ENCODE measurements at regions not wholly inside any gene's neighbourhood (a gene's known extent, or its start where the extent isn't known, plus 50 kb on each side); places are given as distances from the start of the nearest gene placed in this dataset.

DNA sequence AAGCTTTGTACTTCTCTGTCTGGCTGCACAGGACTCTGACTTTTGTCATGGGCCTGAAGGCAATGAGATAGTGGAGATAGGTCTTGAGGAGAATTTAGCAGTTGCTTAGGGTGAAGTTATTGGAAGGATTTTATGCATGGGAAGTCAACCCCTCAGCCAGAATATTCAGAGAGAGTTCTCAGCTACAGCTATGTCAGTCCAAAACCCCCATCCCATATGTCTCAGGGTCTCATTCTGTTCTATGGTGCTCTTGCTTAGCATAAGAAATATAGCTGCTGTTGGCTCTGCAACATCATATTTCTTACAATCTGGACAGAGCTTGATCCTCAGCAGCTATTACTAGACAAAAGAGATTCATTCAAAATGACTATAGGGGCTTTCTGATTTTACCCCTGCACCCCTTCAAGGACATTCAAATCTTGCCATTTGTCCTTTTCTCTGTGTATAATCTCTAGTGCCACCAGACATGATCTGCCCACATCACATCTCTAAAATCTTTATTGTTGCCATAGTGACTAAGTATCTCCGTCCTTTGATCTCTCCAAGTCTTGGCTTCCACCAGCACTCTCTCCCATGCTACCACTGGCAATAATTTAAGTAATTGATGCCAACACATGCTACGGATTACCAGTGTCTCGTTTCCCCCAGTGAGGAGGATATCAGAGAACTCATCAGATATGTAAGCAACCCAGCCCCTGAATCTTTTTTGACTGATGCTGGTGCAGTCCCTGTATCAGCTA is 327.1 kb upstream of the ISX start:
- TF ChIP-seq, protein P1, sequence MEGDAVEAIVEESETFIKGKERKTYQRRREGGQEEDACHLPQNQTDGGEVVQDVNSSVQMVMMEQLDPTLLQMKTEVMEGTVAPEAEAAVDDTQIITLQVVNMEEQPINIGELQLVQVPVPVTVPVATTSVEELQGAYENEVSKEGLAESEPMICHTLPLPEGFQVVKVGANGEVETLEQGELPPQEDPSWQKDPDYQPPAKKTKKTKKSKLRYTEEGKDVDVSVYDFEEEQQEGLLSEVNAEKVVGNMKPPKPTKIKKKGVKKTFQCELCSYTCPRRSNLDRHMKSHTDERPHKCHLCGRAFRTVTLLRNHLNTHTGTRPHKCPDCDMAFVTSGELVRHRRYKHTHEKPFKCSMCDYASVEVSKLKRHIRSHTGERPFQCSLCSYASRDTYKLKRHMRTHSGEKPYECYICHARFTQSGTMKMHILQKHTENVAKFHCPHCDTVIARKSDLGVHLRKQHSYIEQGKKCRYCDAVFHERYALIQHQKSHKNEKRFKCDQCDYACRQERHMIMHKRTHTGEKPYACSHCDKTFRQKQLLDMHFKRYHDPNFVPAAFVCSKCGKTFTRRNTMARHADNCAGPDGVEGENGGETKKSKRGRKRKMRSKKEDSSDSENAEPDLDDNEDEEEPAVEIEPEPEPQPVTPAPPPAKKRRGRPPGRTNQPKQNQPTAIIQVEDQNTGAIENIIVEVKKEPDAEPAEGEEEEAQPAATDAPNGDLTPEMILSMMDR (IDR thresholded peaks at IDR 0.05), result no peak
- TF ChIP-seq POLR2A (IDR thresholded peaks at IDR 0.05), result no peak
